ENCODE measurements at regions not wholly inside any gene's neighbourhood (a gene's known extent, or its start where the extent isn't known, plus 50 kb on each side); places are given as distances from the start of the nearest gene placed in this dataset.
"Not testable (repeated sequence)": the region's sequence is repeated elsewhere in the genome, so short reads cannot be mapped to it uniquely, and the experiment has no call there.

- not testable (repeated sequence) for TF ChIP-seq NFRKB (IDR thresholded peaks at IDR 0.05); FOXK2 (IDR thresholded peaks at IDR 0.05); ARNT (IDR thresholded peaks at IDR 0.05); TARDBP (IDR thresholded peaks at IDR 0.05); HDGF (IDR thresholded peaks at IDR 0.05; ENCODE audit: borderline replicate concordance); FOXM1 (IDR thresholded peaks at IDR 0.05; ENCODE audit: borderline replicate concordance); SP1 (IDR thresholded peaks at IDR 0.05); PKNOX1 (IDR thresholded peaks at IDR 0.05); BHLHE40 (IDR thresholded peaks at IDR 0.05; ENCODE audit: borderline replicate concordance); SUZ12 (IDR thresholded peaks at IDR 0.05); LEF1 (IDR thresholded peaks at IDR 0.05; ENCODE audit: borderline replicate concordance); FOXA1 (IDR thresholded peaks at IDR 0.05)
Measured at GRCh38 chr1:30361890-30362602, 361.3 kb downstream of the MATN1 start.
